HepG2 (cell line): ENCODE measurements at regions not wholly inside any gene's neighbourhood (a gene's known extent, or its start where the extent isn't known, plus 50 kb on each side); places are given as distances from the start of the nearest gene placed in this dataset.

Experiments
- NR1H2 ChIP-seq: sonication (generic); formaldehyde crosslinking; IDR thresholded peaks from 2 replicates; pipeline ENCODE4 v1.8.1; 2022; ENCODE audit warnings: low read depth, missing genetic modification reagents, borderline replicate concordance
- TF ChIP-seq, protein P1 (sequence below): sonication (generic); formaldehyde crosslinking; IDR thresholded peaks from 2 replicates; pipeline ENCODE4 v1.5.0; 2020; ENCODE audit warnings: mild to moderate bottlenecking, missing genetic modification reagents

DNA sequence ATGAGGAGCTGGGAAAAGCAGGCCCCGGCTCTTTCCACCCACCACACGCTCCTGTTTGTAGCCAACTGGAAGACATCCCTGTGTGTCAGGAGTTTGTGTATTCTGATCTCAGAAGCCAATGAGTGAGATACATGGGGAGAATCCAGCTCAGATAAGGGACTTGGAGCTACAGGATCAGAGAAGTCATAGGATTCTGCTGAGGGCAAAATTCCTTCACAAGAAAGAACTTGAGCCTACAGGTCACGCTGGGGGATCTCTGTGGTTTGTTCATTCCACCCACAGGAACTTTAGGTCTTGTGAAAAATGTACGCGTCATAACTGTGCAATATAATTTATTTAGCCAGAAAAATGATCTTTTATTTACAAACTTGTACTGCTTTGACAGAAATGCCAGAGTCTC, 80.1 kb upstream of the SMIM21 start:
- TF ChIP-seq NR1H2: no peak
- TF ChIP-seq, protein P1, sequence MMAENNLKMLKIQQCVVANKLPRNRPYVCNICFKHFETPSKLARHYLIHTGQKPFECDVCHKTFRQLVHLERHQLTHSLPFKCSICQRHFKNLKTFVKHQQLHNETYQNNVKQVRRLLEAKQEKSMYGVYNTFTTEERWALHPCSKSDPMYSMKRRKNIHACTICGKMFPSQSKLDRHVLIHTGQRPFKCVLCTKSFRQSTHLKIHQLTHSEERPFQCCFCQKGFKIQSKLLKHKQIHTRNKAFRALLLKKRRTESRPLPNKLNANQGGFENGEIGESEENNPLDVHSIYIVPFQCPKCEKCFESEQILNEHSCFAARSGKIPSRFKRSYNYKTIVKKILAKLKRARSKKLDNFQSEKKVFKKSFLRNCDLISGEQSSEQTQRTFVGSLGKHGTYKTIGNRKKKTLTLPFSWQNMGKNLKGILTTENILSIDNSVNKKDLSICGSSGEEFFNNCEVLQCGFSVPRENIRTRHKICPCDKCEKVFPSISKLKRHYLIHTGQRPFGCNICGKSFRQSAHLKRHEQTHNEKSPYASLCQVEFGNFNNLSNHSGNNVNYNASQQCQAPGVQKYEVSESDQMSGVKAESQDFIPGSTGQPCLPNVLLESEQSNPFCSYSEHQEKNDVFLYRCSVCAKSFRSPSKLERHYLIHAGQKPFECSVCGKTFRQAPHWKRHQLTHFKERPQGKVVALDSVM (CRISPR knock-in tag): no peak
